Neutrophil (primary cell): ENCODE measurements at regions not wholly inside any gene's neighbourhood (a gene's known extent, or its start where the extent isn't known, plus 50 kb on each side); places are given as distances from the start of the nearest gene placed in this dataset.

Source experiments
- H3K27ac ChIP-seq: fragments of 200-600 bp; sonication (generic); 2 replicates; pipeline ENCODE4 v1.5.1; 2016; ENCODE audit warnings: mild to moderate bottlenecking, moderate library complexity
- H3K27me3 ChIP-seq: fragments of 200-600 bp; sonication (generic); 2 replicates; pipeline ENCODE4 v1.6.0; 2016; ENCODE audit warnings: mild to moderate bottlenecking
- H3K36me3 ChIP-seq: fragments of 200-600 bp; sonication (generic); 2 replicates; pipeline ENCODE4 v1.5.1; 2017
- H3K4me1 ChIP-seq, 2 experiments: fragments of 200-600 bp in 1 of 2; sonication (generic) in 1 of 2; 1 replicate in 1 of 2; 2 replicates in 1 of 2; pipeline versions ENCODE4 v1.5.1 to v1.6.1; 2013 to 2016; ENCODE audit warnings: low read depth in 1 of 2, low read length in 1 of 2, mild to moderate bottlenecking in 1 of 2, moderate library complexity in 1 of 2; ENCODE audit not compliant: control insufficient read depth in 1 of 2, insufficient read depth in 1 of 2
- H3K4me3 ChIP-seq, 2 experiments: fragments of 200-600 bp in 1 of 2; sonication (generic) in 1 of 2; 1 replicate in 1 of 2; 2 replicates in 1 of 2; pipeline ENCODE4 v1.5.1; 2013 to 2016; ENCODE audit warnings: low read depth in 1 of 2, low read length in 1 of 2, mild to moderate bottlenecking in 1 of 2, moderate library complexity in 1 of 2
- H3K9me3 ChIP-seq: fragments of 200-600 bp; sonication (generic); 2 replicates; pipeline ENCODE4 v1.5.1; 2016
- CTCF ChIP-seq: fragments of 200-600 bp; sonication (generic); IDR thresholded peaks from 2 replicates; pipeline ENCODE4 v1.5.1; 2016; ENCODE audit warnings: antibody characterized with exemption

- H3K27me3 ChIP-seq, result no peaks in the 10 kb centered on the region
- no peaks in the 10 kb centered on the region for H3K36me3 ChIP-seq
- no peak overlapping the region for H3K27ac ChIP-seq
- H3K9me3 ChIP-seq, result no peaks in the 10 kb centered on the region
- TF ChIP-seq CTCF, result no peak
- H3K4me1 ChIP-seq, result no peaks in the 10 kb centered on the region
- H3K4me3 ChIP-seq, result no peak overlapping the region
These were observed 205.0 kb downstream of the RAD51AP2 start for GRCh38 chr2:17313261-17313660.

- Histone ChIP-seq H3K9me3 (no peaks in the 10 kb centered on the region), H3K36me3 (no peaks in the 10 kb centered on the region), H3K27me3 (no peaks in the 10 kb centered on the region), H3K4me3 (no peak overlapping the region), H3K4me1 (no peaks in the 10 kb centered on the region), H3K27ac (no peak overlapping the region)
- TF ChIP-seq CTCF, result no peak
These were observed 206.3 kb downstream of the RAD51AP2 start for GRCh38 chr2:17311771-17312511.

- Histone ChIP-seq H3K4me3 (no peak overlapping the region), H3K4me1 (no peaks in the 10 kb centered on the region), H3K9me3 (no peaks in the 10 kb centered on the region), H3K36me3 (no peaks in the 10 kb centered on the region), H3K27me3 (no peaks in the 10 kb centered on the region), H3K27ac (no peak overlapping the region)
- TF ChIP-seq CTCF, result no peak
These were observed 207.1 kb downstream of the RAD51AP2 start for GRCh38 chr2:17311106-17311619.

- no peaks in the 10 kb centered on the region for H3K27me3 ChIP-seq
- H3K4me3 ChIP-seq, result no peak overlapping the region
- TF ChIP-seq CTCF, result no peak
- no peaks in the 10 kb centered on the region for H3K9me3 ChIP-seq
- no peak overlapping the region for H3K27ac ChIP-seq
- no peaks in the 10 kb centered on the region for H3K4me1 ChIP-seq
- H3K36me3 ChIP-seq, result no peaks in the 10 kb centered on the region
These were observed 208.4 kb downstream of the RAD51AP2 start for GRCh38 chr2:17309741-17310339.

GRCh38 chr2:17309181-17309580 lies 209.1 kb downstream of the RAD51AP2 start:
- Histone ChIP-seq H3K4me3 (no peak overlapping the region), H3K9me3 (no peaks in the 10 kb centered on the region), H3K27ac (no peak overlapping the region), H3K36me3 (no peaks in the 10 kb centered on the region), H3K4me1 (no peaks in the 10 kb centered on the region), H3K27me3 (no peaks in the 10 kb centered on the region)
- TF ChIP-seq CTCF, result no peak
